Hepatic stellate cell (primary cell): ENCODE measurements at regions not wholly inside any gene's neighbourhood (a gene's known extent, or its start where the extent isn't known, plus 50 kb on each side); places are given as distances from the start of the nearest gene placed in this dataset.

Experiments
- DNase-seq: peaks from one replicate; pipeline ENCODE4 v3.0.0; 2011; ENCODE audit warnings: low spot score

- DNase-seq: no peak
Measured at GRCh38 chr2:181836583-181836982, 54.9 kb upstream of the ITPRID2 start.

- no peak for DNase-seq
Measured at GRCh38 chr2:181837563-181837962, 54.0 kb upstream of the ITPRID2 start.

- no peak for DNase-seq
Measured at GRCh38 chr2:181839811-181840210, 51.7 kb upstream of the ITPRID2 start.

GRCh38 chr2:181841079-181841478 is 50.5 kb upstream of the ITPRID2 start:
- DNase-seq: no peak
